GM21367 (cell line): ENCODE measurements at regions not wholly inside any gene's neighbourhood (a gene's known extent, or its start where the extent isn't known, plus 50 kb on each side); places are given as distances from the start of the nearest gene placed in this dataset.

Experiments
- ATAC-seq: cut with Tn5 transposase; IDR thresholded peaks from one replicate; pipeline ENCODE4 v1.9.1; 2021; ENCODE audit not compliant: unreplicated experiment

GRCh38 chrX:39458779-39459178 is 639.0 kb downstream of the BCOR start:
- ATAC-seq: no peak

- ATAC-seq: no peak
These were observed 638.6 kb downstream of the BCOR start for GRCh38 chrX:39459204-39459603.

GRCh38 chrX:39459952-39460351 is 637.8 kb downstream of the BCOR start:
- no peak for ATAC-seq

- ATAC-seq: no peak
These were observed 637.3 kb downstream of the BCOR start for GRCh38 chrX:39460499-39460898.

GRCh38 chrX:39462835-39463234 is 634.9 kb downstream of the BCOR start:
- no peak for ATAC-seq

GRCh38 chrX:39464253-39464652 is 633.5 kb downstream of the BCOR start:
- no peak for ATAC-seq

GRCh38 chrX:39465467-39465866 is 632.3 kb downstream of the BCOR start:
- ATAC-seq: no peak

- ATAC-seq: no peak
These were observed 631.9 kb downstream of the BCOR start for GRCh38 chrX:39465906-39466305.

GRCh38 chrX:39469126-39469525 is 628.6 kb downstream of the BCOR start:
- no peak for ATAC-seq

GRCh38 chrX:39470588-39471407 is 627.0 kb downstream of the BCOR start:
- no peak for ATAC-seq

GRCh38 chrX:39472161-39472560 is 625.6 kb downstream of the BCOR start:
- ATAC-seq: no peak

- no peak for ATAC-seq
These were observed 623.9 kb downstream of the BCOR start for GRCh38 chrX:39473812-39474211.

GRCh38 chrX:39475372-39475771 is 622.4 kb downstream of the BCOR start:
- ATAC-seq: no peak

GRCh38 chrX:39476604-39477021 is 621.1 kb downstream of the BCOR start:
- no peak for ATAC-seq

- ATAC-seq: no peak
These were observed 620.6 kb downstream of the BCOR start for GRCh38 chrX:39477031-39477761.

- no peak for ATAC-seq
These were observed 620.0 kb downstream of the BCOR start for GRCh38 chrX:39477762-39478120.

- ATAC-seq: no peak
These were observed 617.9 kb downstream of the BCOR start for GRCh38 chrX:39479856-39480255.

GRCh38 chrX:39480963-39481362 is 616.8 kb downstream of the BCOR start:
- no peak for ATAC-seq

- ATAC-seq: no peak
These were observed 616.1 kb downstream of the BCOR start for GRCh38 chrX:39481621-39482020.

GRCh38 chrX:39484159-39485068 is 613.3 kb downstream of the BCOR start:
- no peak for ATAC-seq

- no peak for ATAC-seq
These were observed 610.4 kb downstream of the BCOR start for GRCh38 chrX:39487166-39487968.
